NCI-H2227 (cell line): ENCODE measurements at regions not wholly inside any gene's neighbourhood (a gene's known extent, or its start where the extent isn't known, plus 50 kb on each side); places are given as distances from the start of the nearest gene placed in this dataset.
A peak's percentile ranks its signal among the peaks of the same experiment; 100 is the strongest.
"Not testable (repeated sequence)": the region's sequence is repeated elsewhere in the genome, so short reads cannot be mapped to it uniquely, and the experiment has no call there.

Experiments used
- DNase-seq: peaks from one replicate; lab custom pipeline; 2025; ENCODE audit not compliant: unreplicated experiment; lab: John Stamatoyannopoulos, UW

- DNase-seq, result peak; percentile 22
Measured at GRCh38 chr2:39837856-39838453, 58.9 kb upstream of the THUMPD2 start.

- no peak for DNase-seq
Measured at GRCh38 chr2:39836638-39837037, 57.6 kb upstream of the THUMPD2 start.

- no peak for DNase-seq
Measured at GRCh38 chr2:39834426-39834825, 55.4 kb upstream of the THUMPD2 start.

- DNase-seq, result not testable (repeated sequence)
Measured at GRCh38 chr2:39830610-39831009, 51.6 kb upstream of the THUMPD2 start.
